GM19372 (cell line): ENCODE measurements at regions not wholly inside any gene's neighbourhood (a gene's known extent, or its start where the extent isn't known, plus 50 kb on each side); places are given as distances from the start of the nearest gene placed in this dataset.

Experiments
- ATAC-seq: cut with Tn5 transposase; IDR thresholded peaks from one replicate; pipeline ENCODE4 v1.9.1; 2021; ENCODE audit warnings: mild to moderate bottlenecking, low read depth, moderate library complexity; ENCODE audit not compliant: unreplicated experiment

GRCh38 chr13:106306748-106307277 lies 228.6 kb downstream of the EFNB2 start:
- no peak for ATAC-seq

- ATAC-seq, result no peak
These were observed 232.6 kb downstream of the EFNB2 start for GRCh38 chr13:106302843-106303242.

GRCh38 chr13:106302011-106302410 lies 233.5 kb downstream of the EFNB2 start:
- ATAC-seq, result no peak

- ATAC-seq, result no peak
These were observed 235.8 kb downstream of the EFNB2 start for GRCh38 chr13:106299621-106300020.

GRCh38 chr13:106297283-106297682 lies 238.2 kb downstream of the EFNB2 start:
- ATAC-seq, result no peak

GRCh38 chr13:106296723-106297122 lies 238.7 kb downstream of the EFNB2 start:
- no peak for ATAC-seq

- no peak for ATAC-seq
These were observed 239.5 kb downstream of the EFNB2 start for GRCh38 chr13:106295971-106296370.

GRCh38 chr13:106291006-106291405 lies 244.5 kb downstream of the EFNB2 start:
- ATAC-seq, result no peak

GRCh38 chr13:106287351-106287750 lies 248.1 kb downstream of the EFNB2 start:
- ATAC-seq, result no peak

GRCh38 chr13:106286811-106287210 lies 248.7 kb downstream of the EFNB2 start:
- ATAC-seq, result no peak

GRCh38 chr13:106284358-106284757 lies 251.1 kb downstream of the EFNB2 start:
- ATAC-seq, result no peak

- no peak for ATAC-seq
These were observed 254.0 kb downstream of the EFNB2 start for GRCh38 chr13:106281426-106281825.

GRCh38 chr13:106277484-106278154 lies 257.8 kb downstream of the EFNB2 start:
- ATAC-seq, result no peak

- ATAC-seq, result no peak
These were observed 258.6 kb downstream of the EFNB2 start for GRCh38 chr13:106276876-106277275.

GRCh38 chr13:106275446-106276032 lies 259.9 kb downstream of the EFNB2 start:
- no peak for ATAC-seq

- no peak for ATAC-seq
These were observed 260.8 kb downstream of the EFNB2 start for GRCh38 chr13:106274551-106275203.

- ATAC-seq, result no peak
These were observed 271.7 kb downstream of the EFNB2 start for GRCh38 chr13:106263801-106264200.

GRCh38 chr13:106262886-106263285 lies 272.6 kb downstream of the EFNB2 start:
- ATAC-seq, result no peak

GRCh38 chr13:106261450-106261849 lies 274.0 kb downstream of the EFNB2 start:
- ATAC-seq, result no peak

- no peak for ATAC-seq
These were observed 275.1 kb downstream of the EFNB2 start for GRCh38 chr13:106260352-106260751.

GRCh38 chr13:106259928-106260327 lies 275.5 kb downstream of the EFNB2 start:
- no peak for ATAC-seq
